IMR-90 (cell line): ENCODE measurements at regions not wholly inside any gene's neighbourhood (a gene's known extent, or its start where the extent isn't known, plus 50 kb on each side); places are given as distances from the start of the nearest gene placed in this dataset.

Experiments used
- ATAC-seq: fragments of 200-7000 bp; cut with Tn5 transposase; 2 replicates; pipeline ENCODE4 v1.9.1; 2020; ENCODE audit warnings: low read depth, mild to moderate bottlenecking, moderate library complexity
- BruUV-seq: library from RNA; stranded (reverse); fragments of 400-500 nt; replicated peaks from 2 replicates; lab custom pipeline; 2021; lab: Mats Ljungman, UMichigan
- CTCF ChIA-PET: fragments of 300-600 bp; formaldehyde crosslinking; extraction: SDS; loops from one replicate; lab custom pipeline; 2021; ENCODE audit warnings: antibody characterized with exemption; lab: Yijun Ruan, JAX
- POLR2A ChIA-PET: fragments of 300-600 bp; sonication (Branson Sonifier 250); formaldehyde crosslinking; loops from one replicate; lab custom pipeline; 2022; ENCODE audit warnings: antibody characterized with exemption; ENCODE audit not compliant: unreplicated experiment; lab: Charles Lee
- DNase-seq: peaks from one replicate; pipeline ENCODE4 v3.0.0; 2013
- H2AFZ ChIP-seq: replicated peaks from 2 replicates; pipeline ENCODE3; 2013; ENCODE audit warnings: low read length, mild to moderate bottlenecking; ENCODE audit not compliant: poor library complexity
- H2AK5ac ChIP-seq: 2 replicates; pipeline ENCODE4 v1.6.1; 2013; ENCODE audit warnings: low read depth, low read length, inconsistent platforms
- H2AK9ac ChIP-seq: replicated peaks from 2 replicates; pipeline ENCODE3; 2013; ENCODE audit warnings: mild to moderate bottlenecking, low read depth, low read length, moderate library complexity; ENCODE audit not compliant: poor library complexity
- H2BK120ac ChIP-seq: 2 replicates; pipeline ENCODE4 v1.6.1; 2013; ENCODE audit warnings: low read depth, low read length, inconsistent platforms
- H2BK15ac ChIP-seq: 3 replicates; pipeline ENCODE4 v1.6.1; 2013; ENCODE audit warnings: low read depth, low read length, inconsistent platforms
- H2BK20ac ChIP-seq: 2 replicates; pipeline ENCODE4 v1.6.1; 2013; ENCODE audit warnings: low read depth, mild to moderate bottlenecking, inconsistent platforms, low read length, moderate library complexity
- H2BK5ac ChIP-seq: 2 replicates; pipeline ENCODE4 v1.6.1; 2013; ENCODE audit warnings: mild to moderate bottlenecking, low read depth, low read length, inconsistent platforms; ENCODE audit not compliant: poor library complexity, severe bottlenecking
- H3K14ac ChIP-seq: replicated peaks from 2 replicates; pipeline ENCODE4 v1.6.1; 2013; ENCODE audit warnings: low read depth, low read length, inconsistent platforms
- H3K18ac ChIP-seq: 2 replicates; pipeline ENCODE4 v1.6.1; 2013; ENCODE audit warnings: low read depth, low read length, control low read depth
- H3K23ac ChIP-seq: 2 replicates; pipeline ENCODE4 v1.6.1; 2013; ENCODE audit warnings: low read depth, low read length, inconsistent platforms
- H3K27ac ChIP-seq: 2 replicates; pipeline ENCODE4 v1.5.1; 2013; ENCODE audit warnings: mild to moderate bottlenecking, control low read depth, low read length; ENCODE audit not compliant: insufficient read depth
- H3K27me3 ChIP-seq: 2 replicates; pipeline ENCODE4 v1.6.1; 2013; ENCODE audit warnings: low read length; ENCODE audit not compliant: control insufficient read depth, insufficient read depth
- H3K36me3 ChIP-seq: 2 replicates; pipeline ENCODE4 v1.6.1; 2013; ENCODE audit warnings: low read length, mixed read lengths; ENCODE audit not compliant: control insufficient read depth, insufficient read depth
- H3K4ac ChIP-seq: 2 replicates; pipeline ENCODE4 v1.6.1; 2013; ENCODE audit warnings: low read depth, low read length, inconsistent platforms
- H3K4me1 ChIP-seq: 2 replicates; pipeline ENCODE4 v1.6.1; 2013; ENCODE audit warnings: low read length, mixed read lengths; ENCODE audit not compliant: control insufficient read depth, insufficient read depth
- H3K4me2 ChIP-seq: 2 replicates; pipeline ENCODE4 v1.6.1; 2013; ENCODE audit warnings: low read depth, mild to moderate bottlenecking, control low read depth, low read length, moderate library complexity
- H3K4me3 ChIP-seq: 2 replicates; pipeline ENCODE4 v1.5.1; 2013; ENCODE audit warnings: low read depth, mild to moderate bottlenecking, control low read depth, low read length, moderate library complexity; ENCODE audit not compliant: insufficient read depth
- H3K56ac ChIP-seq: 2 replicates; pipeline ENCODE4 v1.6.1; 2013; ENCODE audit warnings: low read length, inconsistent platforms; ENCODE audit not compliant: insufficient read depth; ENCODE audit errors: extremely low read depth
- H3K79me1 ChIP-seq, 2 experiments: 2 replicates each; pipeline ENCODE4 v1.6.1; 2013; ENCODE audit warnings: low read length in 2 of 2, inconsistent platforms in 1 of 2, low read depth in 1 of 2
- H3K9ac ChIP-seq: 2 replicates; pipeline ENCODE4 v1.6.1; 2013; ENCODE audit warnings: low read depth, low read length, control low read depth
- H3K9me1 ChIP-seq: 2 replicates; pipeline ENCODE4 v1.6.1; 2013; ENCODE audit warnings: low read length, inconsistent platforms; ENCODE audit not compliant: insufficient read depth
- H3K9me3 ChIP-seq: 2 replicates; pipeline ENCODE4 v1.6.1; 2013; ENCODE audit warnings: low read length; ENCODE audit not compliant: control insufficient read depth, insufficient read depth
- H4K20me1 ChIP-seq: 2 replicates; pipeline ENCODE4 v1.6.1; 2013; ENCODE audit warnings: low read length, inconsistent platforms; ENCODE audit not compliant: insufficient read depth
- H4K5ac ChIP-seq: 2 replicates; pipeline ENCODE4 v1.6.1; 2013; ENCODE audit warnings: mild to moderate bottlenecking, low read depth, low read length, control low read depth
- H4K8ac ChIP-seq, 2 experiments: 2 replicates each; pipeline ENCODE4 v1.6.1; 2013; ENCODE audit warnings: low read depth in 2 of 2, low read length in 2 of 2, control low read depth in 1 of 2, inconsistent platforms in 1 of 2
- H4K91ac ChIP-seq: 2 replicates; pipeline ENCODE4 v1.6.1; 2013; ENCODE audit warnings: low read depth, low read length, inconsistent platforms; ENCODE audit not compliant: insufficient read depth
- BHLHE40 ChIP-seq: fragments of 150-350 bp; IDR thresholded peaks from 2 replicates; pipeline ENCODE4 v1.6.1; 2016; ENCODE audit warnings: mild to moderate bottlenecking, low read depth, low read length
- CEBPB ChIP-seq: IDR thresholded peaks from 2 replicates; pipeline ENCODE4 v1.6.1; 2012; ENCODE audit warnings: low read depth, low read length, improper control_type of control experiment
- CHD1 ChIP-seq: IDR thresholded peaks from 2 replicates; pipeline ENCODE4 v1.6.1; 2012; ENCODE audit warnings: low read depth, low read length, improper control_type of control experiment
- FOS ChIP-seq: fragments of 150-350 bp; IDR thresholded peaks from 2 replicates; pipeline ENCODE4 v1.6.1; 2016; ENCODE audit warnings: low read depth, low read length
- MAFK ChIP-seq: IDR thresholded peaks from 2 replicates; pipeline ENCODE4 v1.6.1; 2012; ENCODE audit warnings: low read depth, low read length, improper control_type of control experiment
- MAZ ChIP-seq: IDR thresholded peaks from 2 replicates; pipeline ENCODE4 v1.6.1; 2012; ENCODE audit warnings: low read depth, mild to moderate bottlenecking, low read length, improper control_type of control experiment, moderate library complexity, borderline replicate concordance
- MXI1 ChIP-seq: IDR thresholded peaks from 2 replicates; pipeline ENCODE4 v1.6.1; 2012; ENCODE audit warnings: low read depth, mild to moderate bottlenecking, low read length, moderate library complexity, borderline replicate concordance
- NFE2L2 ChIP-seq: fragments of 150-350 bp; IDR thresholded peaks from 2 replicates; pipeline ENCODE4 v1.6.1; 2016; ENCODE audit warnings: low read depth, mild to moderate bottlenecking, low read length
- POLR2A ChIP-seq: IDR thresholded peaks from 2 replicates; pipeline ENCODE4 v1.6.1; 2012; ENCODE audit warnings: mild to moderate bottlenecking, low read depth, low read length
- RAD21 ChIP-seq: IDR thresholded peaks from 2 replicates; pipeline ENCODE4 v1.6.1; 2012; ENCODE audit warnings: low read length, improper control_type of control experiment
- RCOR1 ChIP-seq: IDR thresholded peaks from 2 replicates; pipeline ENCODE4 v1.6.1; 2012; ENCODE audit warnings: mild to moderate bottlenecking, low read length, improper control_type of control experiment; ENCODE audit not compliant: insufficient replicate concordance
- RFX5 ChIP-seq: IDR thresholded peaks from 2 replicates; pipeline ENCODE4 v1.8.0; 2012; ENCODE audit warnings: low read depth, mild to moderate bottlenecking, low read length, moderate library complexity
- SMC3 ChIP-seq: fragments of 150-350 bp; IDR thresholded peaks from 2 replicates; pipeline ENCODE4 v1.6.1; 2016; ENCODE audit warnings: low read depth, mild to moderate bottlenecking, antibody characterized with exemption, low read length, moderate library complexity
- WGBS, 2 experiments: methylation state at CpG; one replicate each; pipeline versions ENCODE4 v1.1.5 to v1.1.7; 2013; ENCODE audit warnings: missing lambda C conversion rate in 2 of 2; ENCODE audit not compliant: insufficient read length in 1 of 2; ENCODE audit errors: extremely low coverage in 2 of 2; 5-methylcytosine and 5-hydroxymethylcytosine counted together
- dilution Hi-C: fragments of 300-500 bp; cut with HindIII; formaldehyde crosslinking; loops from one replicate; pipeline ENCODE4 v1.14.3; 2018; ENCODE audit warnings: low sequenced_read_pairs; ENCODE audit not compliant: unreplicated experiment
- in situ Hi-C: fragments of 300-500 bp; cut with MboI; formaldehyde crosslinking; loops from 3 replicates; pipeline ENCODE4 v1.14.3; 2019; ENCODE audit warnings: low sequenced_read_pairs, inconsistent platforms, mixed read lengths
- intact Hi-C: fragments of 100-400 bp; cut with micrococcal nuclease; formaldehyde crosslinking; loops from 2 replicates; pipeline ENCODE4 v1.10.0; 2022
- TF ChIP-seq, protein P1 (sequence below): fragments of 150-350 bp; IDR thresholded peaks from 2 replicates; pipeline ENCODE4 v1.6.1; 2017; ENCODE audit warnings: mild to moderate bottlenecking, antibody characterized with exemption, low read length, low read depth
- TF ChIP-seq, protein P2 (sequence below): conservative IDR thresholded peaks from 2 replicates; pipeline ENCODE4 v1.5.1; 2012; ENCODE audit warnings: mild to moderate bottlenecking, low read depth, low read length, improper control_type of control experiment
- TF ChIP-seq, protein P3 (sequence below): fragments of 150-350 bp; IDR thresholded peaks from 2 replicates; pipeline ENCODE4 v1.6.1; 2016; ENCODE audit warnings: low read depth, mild to moderate bottlenecking, low read length, moderate library complexity, borderline replicate concordance

DNA sequence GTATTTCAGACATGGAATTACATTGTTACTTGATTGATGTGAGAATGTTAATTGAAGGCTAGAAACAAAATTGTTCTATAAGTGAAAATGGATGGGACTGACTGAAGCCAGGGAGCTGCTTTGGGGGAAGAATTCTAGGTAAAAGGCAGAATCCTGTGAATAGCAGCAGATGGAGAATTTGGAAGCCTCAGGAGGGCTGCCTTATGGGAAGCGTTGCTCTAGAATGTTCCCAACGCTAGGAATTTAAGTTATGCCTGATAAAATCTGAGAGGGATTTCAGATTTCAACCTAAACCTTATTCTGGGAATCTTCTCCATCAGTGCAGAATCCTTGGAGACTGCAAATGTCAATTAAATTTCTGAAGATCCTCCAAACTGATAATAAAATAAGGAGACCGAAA lies 858.2 kb upstream of the FLRT2 start:
- no peak overlapping the region for H3K4me2 ChIP-seq
- no peaks in the 10 kb centered on the region for H3K9me1 ChIP-seq
- dilution Hi-C loops (no loop called here), intact Hi-C loops (no loop called here), in situ Hi-C loops (no loop called here)
- no peaks in the 10 kb centered on the region for H3K27me3 ChIP-seq
- no peak overlapping the region for H2BK120ac ChIP-seq
- H3K79me1 ChIP-seq = no peaks in the 10 kb centered on the region
- ChIA-PET CTCF (no interaction called here), POLR2A (no interaction called here)
- no peak overlapping the region for H4K8ac ChIP-seq
- BruUV-seq = no TSS peak
- no peaks in the 10 kb centered on the region for H3K4me1 ChIP-seq
- no peak overlapping the region for H2BK5ac ChIP-seq
- H2BK20ac ChIP-seq = no peak overlapping the region
- H3K27ac ChIP-seq = no peak overlapping the region
- ATAC-seq (no peak), DNase-seq (no peak)
- H3K23ac ChIP-seq = no peak overlapping the region
- TF ChIP-seq BHLHE40 (no peak), SMC3 (no peak), CEBPB (no peak), NFE2L2 (no peak), MAZ (no peak), FOS (no peak), RAD21 (no peak), POLR2A (no peak), RCOR1 (no peak), RFX5 (no peak), MAFK (no peak), CHD1 (no peak), MXI1 (no peak)
- TF ChIP-seq, protein P1, sequence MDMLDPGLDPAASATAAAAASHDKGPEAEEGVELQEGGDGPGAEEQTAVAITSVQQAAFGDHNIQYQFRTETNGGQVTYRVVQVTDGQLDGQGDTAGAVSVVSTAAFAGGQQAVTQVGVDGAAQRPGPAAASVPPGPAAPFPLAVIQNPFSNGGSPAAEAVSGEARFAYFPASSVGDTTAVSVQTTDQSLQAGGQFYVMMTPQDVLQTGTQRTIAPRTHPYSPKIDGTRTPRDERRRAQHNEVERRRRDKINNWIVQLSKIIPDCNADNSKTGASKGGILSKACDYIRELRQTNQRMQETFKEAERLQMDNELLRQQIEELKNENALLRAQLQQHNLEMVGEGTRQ = no peak
- TF ChIP-seq, protein P2, sequence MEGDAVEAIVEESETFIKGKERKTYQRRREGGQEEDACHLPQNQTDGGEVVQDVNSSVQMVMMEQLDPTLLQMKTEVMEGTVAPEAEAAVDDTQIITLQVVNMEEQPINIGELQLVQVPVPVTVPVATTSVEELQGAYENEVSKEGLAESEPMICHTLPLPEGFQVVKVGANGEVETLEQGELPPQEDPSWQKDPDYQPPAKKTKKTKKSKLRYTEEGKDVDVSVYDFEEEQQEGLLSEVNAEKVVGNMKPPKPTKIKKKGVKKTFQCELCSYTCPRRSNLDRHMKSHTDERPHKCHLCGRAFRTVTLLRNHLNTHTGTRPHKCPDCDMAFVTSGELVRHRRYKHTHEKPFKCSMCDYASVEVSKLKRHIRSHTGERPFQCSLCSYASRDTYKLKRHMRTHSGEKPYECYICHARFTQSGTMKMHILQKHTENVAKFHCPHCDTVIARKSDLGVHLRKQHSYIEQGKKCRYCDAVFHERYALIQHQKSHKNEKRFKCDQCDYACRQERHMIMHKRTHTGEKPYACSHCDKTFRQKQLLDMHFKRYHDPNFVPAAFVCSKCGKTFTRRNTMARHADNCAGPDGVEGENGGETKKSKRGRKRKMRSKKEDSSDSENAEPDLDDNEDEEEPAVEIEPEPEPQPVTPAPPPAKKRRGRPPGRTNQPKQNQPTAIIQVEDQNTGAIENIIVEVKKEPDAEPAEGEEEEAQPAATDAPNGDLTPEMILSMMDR = no peak
- TF ChIP-seq, protein P3, sequence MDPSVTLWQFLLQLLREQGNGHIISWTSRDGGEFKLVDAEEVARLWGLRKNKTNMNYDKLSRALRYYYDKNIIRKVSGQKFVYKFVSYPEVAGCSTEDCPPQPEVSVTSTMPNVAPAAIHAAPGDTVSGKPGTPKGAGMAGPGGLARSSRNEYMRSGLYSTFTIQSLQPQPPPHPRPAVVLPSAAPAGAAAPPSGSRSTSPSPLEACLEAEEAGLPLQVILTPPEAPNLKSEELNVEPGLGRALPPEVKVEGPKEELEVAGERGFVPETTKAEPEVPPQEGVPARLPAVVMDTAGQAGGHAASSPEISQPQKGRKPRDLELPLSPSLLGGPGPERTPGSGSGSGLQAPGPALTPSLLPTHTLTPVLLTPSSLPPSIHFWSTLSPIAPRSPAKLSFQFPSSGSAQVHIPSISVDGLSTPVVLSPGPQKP = no peak
- H3K4ac ChIP-seq = no peak overlapping the region
- peaks cover 2% of the 10 kb centered on the region; the same call in 1 of the 2 replicates for H3K9me3 ChIP-seq
- no CpG with 5 or more reads among the region's 3 CpGs for WGBS, 2 experiments
- H3K56ac ChIP-seq = no peak overlapping the region
- H2AK5ac ChIP-seq = no peak overlapping the region
- H3K9ac ChIP-seq = no peak overlapping the region
- H3K14ac ChIP-seq = no peak overlapping the region
- H4K5ac ChIP-seq = no peak overlapping the region
- H4K91ac ChIP-seq = no peak overlapping the region
- no peaks in the 10 kb centered on the region for H3K36me3 ChIP-seq
- no peak overlapping the region for H2BK15ac ChIP-seq
- H3K18ac ChIP-seq = no peak overlapping the region
- no peak overlapping the region for H2AK9ac ChIP-seq
- H2AFZ ChIP-seq = no peak overlapping the region
- H3K4me3 ChIP-seq = no peak overlapping the region
- H4K20me1 ChIP-seq = no peaks in the 10 kb centered on the region
